ENCODE measurements at regions not wholly inside any gene's neighbourhood (a gene's known extent, or its start where the extent isn't known, plus 50 kb on each side); places are given as distances from the start of the nearest gene placed in this dataset.

- TF ChIP-seq POLR2A (IDR thresholded peaks at IDR 0.05; ENCODE audit: low read length) (no peak), GATA1 (IDR thresholded peaks at IDR 0.05; ENCODE audit: low read depth, low read length) (no peak)
Observed at GRCh38 chr2:75964646-75965045, 253.9 kb upstream of the GCFC2 start.

Data from erythroblast (primary cell).